G401 (cell line): ENCODE measurements at regions not wholly inside any gene's neighbourhood (a gene's known extent, or its start where the extent isn't known, plus 50 kb on each side); places are given as distances from the start of the nearest gene placed in this dataset.
A peak's percentile ranks its signal among the peaks of the same experiment; 100 is the strongest.
"Not testable (repeated sequence)": the region's sequence is repeated elsewhere in the genome, so short reads cannot be mapped to it uniquely, and the experiment has no call there.

Experiments
- DNase-seq: peaks from one replicate; pipeline ENCODE4 v3.0.0-alpha.2; 2015; ENCODE audit warnings: low spot score
- in situ Hi-C: cut with HindIII; loops from 2 replicates; pipeline ENCODE4 v1.10.0; 2016; ENCODE audit warnings: low sequenced_read_pairs, mixed read lengths

- DNase-seq, in situ Hi-C loops: not testable (repeated sequence)
Observed at GRCh38 chr7:80020277-80020676, 114.4 kb upstream of the GNAI1 start.

GRCh38 chr7:80019809-80020207 lies 114.8 kb upstream of the GNAI1 start:
- in situ Hi-C loops, DNase-seq: not testable (repeated sequence)

GRCh38 chr7:80018941-80019808 lies 115.5 kb upstream of the GNAI1 start:
- peak; percentile 56 for DNase-seq
- in situ Hi-C loops: no loop called here

GRCh38 chr7:80017101-80017698 lies 117.4 kb upstream of the GNAI1 start:
- in situ Hi-C loops: no loop called here
- no peak for DNase-seq

GRCh38 chr7:80014511-80014910 lies 120.1 kb upstream of the GNAI1 start:
- no peak for DNase-seq
- in situ Hi-C loops: no loop called here

- no peak for DNase-seq
- in situ Hi-C loops: no loop called here
Observed at GRCh38 chr7:80008039-80008438, 126.6 kb upstream of the GNAI1 start.

- DNase-seq: no peak
- in situ Hi-C loops: no loop called here
Observed at GRCh38 chr7:80002865-80003264, 131.8 kb upstream of the GNAI1 start.

- in situ Hi-C loops: no loop called here
- DNase-seq: no peak
Observed at GRCh38 chr7:79998363-79998762, 136.3 kb upstream of the GNAI1 start.

- no peak for DNase-seq
- in situ Hi-C loops: no loop called here
Observed at GRCh38 chr7:79997345-79997744, 137.3 kb upstream of the GNAI1 start.

GRCh38 chr7:79995741-79996140 lies 138.9 kb upstream of the GNAI1 start:
- in situ Hi-C loops, DNase-seq: not testable (repeated sequence)

- in situ Hi-C loops: no loop called here
- no peak for DNase-seq
Observed at GRCh38 chr7:79988653-79989052, 146.0 kb upstream of the GNAI1 start.

GRCh38 chr7:79984210-79984609 lies 150.4 kb upstream of the GNAI1 start:
- in situ Hi-C loops: no loop called here
- no peak for DNase-seq

GRCh38 chr7:79982141-79982770 lies 152.4 kb upstream of the GNAI1 start:
- in situ Hi-C loops: no loop called here
- no peak for DNase-seq

GRCh38 chr7:79980376-79980775 lies 154.3 kb upstream of the GNAI1 start:
- no peak for DNase-seq
- in situ Hi-C loops: no loop called here

GRCh38 chr7:79979437-79979836 lies 155.2 kb upstream of the GNAI1 start:
- DNase-seq: no peak
- in situ Hi-C loops: no loop called here

- DNase-seq: no peak
- in situ Hi-C loops: no loop called here
Observed at GRCh38 chr7:79977481-79977880, 157.2 kb upstream of the GNAI1 start.

- DNase-seq, in situ Hi-C loops: not testable (repeated sequence)
Observed at GRCh38 chr7:79976711-79977020, 158.0 kb upstream of the GNAI1 start.

- in situ Hi-C loops, DNase-seq: not testable (repeated sequence)
Observed at GRCh38 chr7:79975986-79976710, 158.5 kb upstream of the GNAI1 start.

- no peak for DNase-seq
- in situ Hi-C loops: no loop called here
Observed at GRCh38 chr7:79973455-79973854, 161.2 kb upstream of the GNAI1 start.

- in situ Hi-C loops: no loop called here
- DNase-seq: no peak
Observed at GRCh38 chr7:79971058-79971457, 163.6 kb upstream of the GNAI1 start.
